Trophoblast cell (in vitro differentiated cells and primary cell): ENCODE measurements at regions not wholly inside any gene's neighbourhood (a gene's known extent, or its start where the extent isn't known, plus 50 kb on each side); places are given as distances from the start of the nearest gene placed in this dataset.

ENCODE experiments used
- DNase-seq, 2 donors: peaks; one replicate each; pipeline ENCODE4 v3.0.0-alpha.2; 2016
- H2AFZ ChIP-seq: 2 replicates; pipeline ENCODE4 v1.6.1; 2013; ENCODE audit warnings: low read length, moderate library complexity, mild to moderate bottlenecking; ENCODE audit not compliant: insufficient read depth, poor library complexity
- H2AK5ac ChIP-seq: 2 replicates; pipeline ENCODE4 v1.6.1; 2013; ENCODE audit warnings: mild to moderate bottlenecking, low read length
- H2BK120ac ChIP-seq: 2 replicates; pipeline ENCODE4 v1.6.1; 2013; ENCODE audit warnings: low read length, mild to moderate bottlenecking, moderate library complexity; ENCODE audit not compliant: insufficient read depth, poor library complexity
- H2BK12ac ChIP-seq: 2 replicates; pipeline ENCODE4 v1.6.1; 2013; ENCODE audit warnings: mild to moderate bottlenecking, low read length, moderate library complexity
- H2BK5ac ChIP-seq: 2 replicates; pipeline ENCODE4 v1.6.1; 2013; ENCODE audit warnings: low read length, low read depth, moderate library complexity, mild to moderate bottlenecking; ENCODE audit not compliant: poor library complexity
- H3K14ac ChIP-seq: 2 replicates; pipeline ENCODE4 v1.6.1; 2013; ENCODE audit warnings: mild to moderate bottlenecking, low read length
- H3K18ac ChIP-seq: 2 replicates; pipeline ENCODE4 v1.6.1; 2013; ENCODE audit warnings: mild to moderate bottlenecking, low read length
- H3K23ac ChIP-seq: 2 replicates; pipeline ENCODE4 v1.6.1; 2013; ENCODE audit warnings: low read length
- H3K27ac ChIP-seq: 2 replicates; pipeline ENCODE4 v1.5.1; 2013; ENCODE audit warnings: low read depth, mild to moderate bottlenecking, inconsistent platforms, low read length, moderate library complexity
- H3K27me3 ChIP-seq: 2 replicates; pipeline ENCODE4 v1.6.1; 2013; ENCODE audit warnings: inconsistent platforms, mild to moderate bottlenecking, low read length, moderate library complexity; ENCODE audit not compliant: insufficient read depth
- H3K36me3 ChIP-seq, 2 experiments: 1 replicate in 1 of 2; 2 replicates in 1 of 2; pipeline ENCODE4 v1.6.1; 2013; ENCODE audit warnings: low read length in 2 of 2, mild to moderate bottlenecking in 2 of 2, moderate library complexity in 1 of 2; ENCODE audit not compliant: insufficient read depth in 2 of 2, control insufficient read depth in 1 of 2
- H3K4ac ChIP-seq: 2 replicates; pipeline ENCODE4 v1.6.1; 2013; ENCODE audit warnings: low read depth, mild to moderate bottlenecking, low read length, moderate library complexity
- H3K4me1 ChIP-seq, 2 experiments: 1 replicate in 1 of 2; 2 replicates in 1 of 2; pipeline ENCODE4 v1.6.1; 2013; ENCODE audit warnings: low read length in 2 of 2, mild to moderate bottlenecking in 2 of 2, moderate library complexity in 1 of 2; ENCODE audit not compliant: insufficient read depth in 2 of 2, control insufficient read depth in 1 of 2
- H3K4me2 ChIP-seq: 2 replicates; pipeline ENCODE4 v1.6.1; 2013; ENCODE audit warnings: inconsistent platforms, mild to moderate bottlenecking, low read length, moderate library complexity
- H3K4me3 ChIP-seq: 2 replicates; pipeline ENCODE4 v1.5.1; 2013; ENCODE audit warnings: mild to moderate bottlenecking, low read depth, low read length, inconsistent platforms
- H3K79me1 ChIP-seq: one replicate; pipeline ENCODE4 v1.6.1; 2013; ENCODE audit warnings: low read length
- H3K79me2 ChIP-seq: 2 replicates; pipeline ENCODE4 v1.6.1; 2013; ENCODE audit warnings: low read length, mild to moderate bottlenecking; ENCODE audit not compliant: control insufficient read depth, insufficient read depth, poor library complexity
- H3K9ac ChIP-seq: 2 replicates; pipeline ENCODE4 v1.6.1; 2013; ENCODE audit warnings: mild to moderate bottlenecking, low read length
- H3K9me3 ChIP-seq: 2 replicates; pipeline ENCODE4 v1.6.1; 2013; ENCODE audit warnings: low read depth, mild to moderate bottlenecking, control low read depth, inconsistent platforms, low read length; ENCODE audit not compliant: insufficient read depth
- H4K12ac ChIP-seq: 2 replicates; pipeline ENCODE4 v1.6.1; 2013; ENCODE audit warnings: low read depth, mild to moderate bottlenecking, low read length, moderate library complexity
- H4K8ac ChIP-seq: 2 replicates; pipeline ENCODE4 v1.6.1; 2013; ENCODE audit warnings: low read depth, mild to moderate bottlenecking, low read length, moderate library complexity
- H4K91ac ChIP-seq: one replicate; pipeline ENCODE4 v1.6.1; 2013; ENCODE audit warnings: low read depth, mild to moderate bottlenecking, low read length, moderate library complexity
- WGBS: extraction: QIAGEN DNeasy Blood & Tissue Kit; methylation state at CpG from one replicate; pipeline ENCODE4 v1.1.7; 2013; ENCODE audit warnings: missing lambda C conversion rate; ENCODE audit not compliant: insufficient read length, insufficient coverage; ENCODE audit errors: extremely low coverage; 5-methylcytosine and 5-hydroxymethylcytosine counted together

- H3K23ac ChIP-seq, result no peak overlapping the region
- H3K9ac ChIP-seq, result no peak overlapping the region
- H3K27me3 ChIP-seq, result no peaks in the 10 kb centered on the region
Measured at GRCh38 chr4:23097251-23097650, 404.5 kb downstream of the GBA3 start.

DNA sequence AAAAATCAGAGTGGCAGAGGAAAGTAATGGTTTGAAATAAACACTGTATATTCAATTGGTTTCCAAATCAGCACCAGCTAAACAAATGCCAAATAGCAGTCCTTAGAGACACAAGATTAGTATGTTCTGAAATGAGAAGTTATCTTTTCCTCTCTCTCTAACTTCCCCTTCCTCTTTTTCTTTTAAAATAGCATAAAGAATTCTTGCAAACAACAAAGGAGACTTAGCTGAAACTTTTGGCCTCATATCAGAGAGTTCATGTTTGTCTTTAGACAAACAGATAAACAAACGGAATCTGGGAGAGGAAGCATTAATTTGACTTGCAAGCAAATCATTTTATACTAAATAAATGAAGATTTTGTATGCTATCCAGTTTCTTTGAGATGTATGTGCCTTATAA is 399.0 kb downstream of the GBA3 start:
- no peak overlapping the region for H2BK120ac ChIP-seq
- no peak overlapping the region for H2AK5ac ChIP-seq
- no peaks in the 10 kb centered on the region for H3K79me1 ChIP-seq
- no peaks in the 10 kb centered on the region for H3K4me1 ChIP-seq
- H2BK12ac ChIP-seq, result no peak overlapping the region
- WGBS, result no CpG with 5 or more reads among the region's 1 CpG
- no peak for DNase-seq
- no peak overlapping the region for H3K4me2 ChIP-seq
- H3K23ac ChIP-seq, result no peak overlapping the region
- no peak overlapping the region for H4K12ac ChIP-seq
- H3K14ac ChIP-seq, result no peak overlapping the region
- H2BK5ac ChIP-seq, result no peak overlapping the region
- H4K8ac ChIP-seq, result no peak overlapping the region
- H4K91ac ChIP-seq, result no peak overlapping the region
- no peaks in the 10 kb centered on the region for H3K79me2 ChIP-seq
- H3K9ac ChIP-seq, result no peak overlapping the region
- H3K18ac ChIP-seq, result no peak overlapping the region
- no peaks in the 10 kb centered on the region for H3K27me3 ChIP-seq
- no peak overlapping the region for H3K4me3 ChIP-seq
- no peaks in the 10 kb centered on the region for H3K9me3 ChIP-seq
- H3K27ac ChIP-seq, result no peak overlapping the region
- H3K36me3 ChIP-seq, result no peaks in the 10 kb centered on the region
- H2AFZ ChIP-seq, result no peak overlapping the region
- H3K4ac ChIP-seq, result no peak overlapping the region

More at GRCh38 chr4:23097251-23097650, 404.5 kb downstream of the GBA3 start:
- Histone ChIP-seq H3K4me1 (no peaks in the 10 kb centered on the region), H3K36me3 (no peaks in the 10 kb centered on the region), H3K14ac (no peak overlapping the region), H3K4me3 (no peak overlapping the region), H3K4ac (no peak overlapping the region), H3K4me2 (no peak overlapping the region), H4K8ac (no peak overlapping the region), H3K79me2 (no peaks in the 10 kb centered on the region), H2BK12ac (no peak overlapping the region), H4K91ac (no peak overlapping the region), H2BK120ac (no peak overlapping the region), H3K79me1 (no peaks in the 10 kb centered on the region), H3K18ac (no peak overlapping the region), H4K12ac (no peak overlapping the region), H3K27ac (no peak overlapping the region), H2AFZ (no peak overlapping the region), H2BK5ac (no peak overlapping the region), H2AK5ac (no peak overlapping the region), H3K9me3 (no peaks in the 10 kb centered on the region)
- DNase-seq, result no peak
- no CpG with 5 or more reads among the region's 6 CpGs for WGBS

- no peaks in the 10 kb centered on the region for H3K27me3 ChIP-seq
- WGBS, result no CpG with 5 or more reads among the region's 2 CpGs
- H4K12ac ChIP-seq, result no peak overlapping the region
- no peak overlapping the region for H2BK120ac ChIP-seq
- H4K8ac ChIP-seq, result no peak overlapping the region
- H3K27ac ChIP-seq, result no peak overlapping the region
- no peak overlapping the region for H3K4ac ChIP-seq
- no peak overlapping the region for H3K9ac ChIP-seq
- H3K4me3 ChIP-seq, result no peak overlapping the region
- H2BK5ac ChIP-seq, result no peak overlapping the region
- no peak overlapping the region for H3K18ac ChIP-seq
- no peaks in the 10 kb centered on the region for H3K4me1 ChIP-seq
- no peak for DNase-seq
- no peak overlapping the region for H3K4me2 ChIP-seq
- no peaks in the 10 kb centered on the region for H3K79me1 ChIP-seq
- H3K36me3 ChIP-seq, result no peaks in the 10 kb centered on the region
- H3K9me3 ChIP-seq, result peaks cover under 1% of the 10 kb centered on the region
- H3K23ac ChIP-seq, result no peak overlapping the region
- H4K91ac ChIP-seq, result no peak overlapping the region
- no peak overlapping the region for H2AFZ ChIP-seq
- no peaks in the 10 kb centered on the region for H3K79me2 ChIP-seq
- no peak overlapping the region for H3K14ac ChIP-seq
- no peak overlapping the region for H2BK12ac ChIP-seq
- H2AK5ac ChIP-seq, result no peak overlapping the region
Measured at GRCh38 chr4:23085249-23085568, 392.5 kb downstream of the GBA3 start.

- DNase-seq, result no peak
- Histone ChIP-seq H4K91ac (no peak overlapping the region), H4K12ac (no peak overlapping the region), H3K79me1 (no peaks in the 10 kb centered on the region), H2AK5ac (no peak overlapping the region), H2BK12ac (no peak overlapping the region), H2AFZ (no peak overlapping the region), H3K23ac (no peak overlapping the region), H3K27ac (no peak overlapping the region), H3K9ac (no peak overlapping the region), H4K8ac (no peak overlapping the region), H3K4ac (no peak overlapping the region), H3K36me3 (no peaks in the 10 kb centered on the region), H2BK5ac (no peak overlapping the region), H2BK120ac (no peak overlapping the region), H3K14ac (no peak overlapping the region), H3K4me2 (no peak overlapping the region), H3K18ac (no peak overlapping the region), H3K79me2 (no peaks in the 10 kb centered on the region), H3K4me1 (no peaks in the 10 kb centered on the region), H3K4me3 (no peak overlapping the region), H3K27me3 (no peaks in the 10 kb centered on the region), H3K9me3 (peaks cover 4% of the 10 kb centered on the region)
- WGBS, result no CpG with 5 or more reads among the region's 3 CpGs
Measured at GRCh38 chr4:23084559-23085248, 392.0 kb downstream of the GBA3 start.
